ENCODE measurements at regions not wholly inside any gene's neighbourhood (a gene's known extent, or its start where the extent isn't known, plus 50 kb on each side); places are given as distances from the start of the nearest gene placed in this dataset.

GRCh38 chr16:86424985-86425384 lies 85.3 kb upstream of the FOXF1 start:
- TF ChIP-seq POLR2A (IDR thresholded peaks at IDR 0.05; ENCODE audit: extremely low read depth, insufficient read length) = no peak
- no peak for TF ChIP-seq CTCF (IDR thresholded peaks at IDR 0.05; ENCODE audit: low read depth, low read length)
